ENCODE measurements at regions not wholly inside any gene's neighbourhood (a gene's known extent, or its start where the extent isn't known, plus 50 kb on each side); places are given as distances from the start of the nearest gene placed in this dataset.
A peak's percentile ranks its signal among the peaks of the same experiment; 100 is the strongest.
"Not testable (repeated sequence)": the region's sequence is repeated elsewhere in the genome, so short reads cannot be mapped to it uniquely, and the experiment has no call there.

DNA sequence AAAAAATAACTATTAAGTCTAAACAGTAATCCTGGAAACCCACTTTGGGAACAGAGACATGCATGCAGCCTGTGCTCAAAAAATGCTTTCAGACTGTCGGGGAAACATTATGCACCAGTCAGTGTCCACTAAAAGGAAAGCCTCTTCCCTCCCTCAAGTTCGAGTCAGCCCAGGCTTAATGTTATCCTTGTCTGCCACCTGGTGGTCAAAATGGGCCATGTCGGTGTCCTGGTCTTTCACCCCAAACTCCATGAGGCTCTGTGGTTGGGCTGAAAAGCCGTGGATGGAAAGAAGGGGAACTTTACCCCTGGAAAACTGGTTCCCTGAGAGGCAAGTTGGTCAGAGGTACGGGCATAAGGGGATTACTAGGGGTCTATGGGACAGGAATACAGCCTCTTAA lies 88.4 kb upstream of the ZNF492 start:
- DNase-seq (ENCODE audit: low spot score): peak; percentile 34

DNA sequence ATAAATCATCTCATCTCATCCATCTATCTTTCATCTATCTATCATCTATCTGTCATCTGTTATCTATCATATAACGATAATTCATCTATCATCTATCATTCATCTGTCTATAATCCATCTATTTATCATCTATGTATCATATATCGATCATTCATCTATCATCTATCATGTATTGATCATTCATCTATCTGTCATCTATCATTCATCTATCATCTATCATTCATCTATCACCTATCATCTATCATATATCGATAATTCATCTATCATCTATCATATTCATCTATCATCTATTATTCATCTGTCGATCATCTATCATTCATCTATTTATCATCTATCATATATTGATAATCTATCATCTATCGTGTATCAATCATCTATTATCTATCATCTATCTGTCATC lies 100.4 kb upstream of the ZNF492 start:
- no peak for DNase-seq (ENCODE audit: low spot score)

DNA sequence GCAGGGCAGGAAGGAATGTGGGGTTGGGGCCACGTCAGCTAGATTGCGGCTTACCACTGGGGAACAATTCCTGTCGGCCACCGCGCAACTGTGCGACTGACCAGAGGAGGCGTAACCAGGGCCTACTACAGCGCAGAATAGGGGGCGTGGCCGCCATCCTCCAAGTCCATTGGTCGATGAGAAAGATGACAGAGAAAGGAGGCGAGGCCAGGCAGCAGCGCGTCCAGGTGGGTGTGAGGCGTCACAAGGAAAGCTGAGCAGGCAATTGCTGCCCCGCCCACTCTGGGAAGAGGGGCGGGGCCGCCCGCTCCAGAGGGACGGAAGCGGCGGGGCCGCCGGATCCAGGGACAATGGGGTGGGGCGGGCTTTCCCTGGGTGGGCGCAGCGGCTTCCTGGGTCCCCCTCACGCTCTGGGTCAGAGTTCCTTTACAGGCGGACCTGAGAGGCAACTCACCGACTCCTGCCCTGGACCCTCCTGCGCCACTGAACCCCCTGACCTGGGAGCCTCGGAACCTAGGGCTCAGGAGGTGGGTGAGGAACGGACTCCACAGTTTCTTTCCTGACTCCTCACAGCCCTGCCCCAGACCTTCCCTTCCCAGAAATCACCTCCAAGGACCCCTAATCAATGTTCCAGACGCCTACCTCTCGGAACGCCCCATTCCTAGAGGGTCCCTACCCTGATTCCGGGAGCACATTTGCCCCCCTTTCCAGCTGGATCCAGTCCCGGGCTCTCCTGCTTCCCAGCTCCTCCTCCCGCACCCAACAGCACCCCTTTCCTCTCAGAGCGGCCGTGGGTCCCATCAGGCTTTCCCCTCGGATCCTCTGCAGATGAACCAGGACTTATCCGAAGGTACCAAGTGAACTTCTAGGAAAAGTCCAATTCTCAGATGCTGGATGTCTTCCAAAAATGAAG lies 101.5 kb upstream of the ZNF492 start:
- DNase-seq (ENCODE audit: low spot score): no peak

DNA sequence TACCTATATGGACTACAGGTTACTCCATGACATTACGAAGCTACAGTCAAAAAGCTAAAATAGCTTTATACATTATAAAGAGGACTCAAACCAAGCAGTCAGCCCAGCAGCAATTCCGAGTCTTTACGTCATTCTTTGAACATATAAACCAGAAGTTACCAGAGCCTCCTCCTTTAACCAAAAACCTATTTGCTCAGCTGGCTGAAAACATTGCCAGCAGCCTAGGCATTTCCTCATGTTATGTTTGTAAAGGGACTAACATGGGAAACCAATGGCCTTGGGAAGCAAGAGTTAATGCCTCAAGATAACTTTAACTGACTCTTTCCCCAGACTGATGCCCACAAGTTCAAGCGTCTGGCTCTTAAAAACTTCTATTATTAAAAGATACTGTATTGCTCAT lies 104.1 kb upstream of the ZNF492 start:
- DNase-seq (ENCODE audit: low spot score): no peak

DNA sequence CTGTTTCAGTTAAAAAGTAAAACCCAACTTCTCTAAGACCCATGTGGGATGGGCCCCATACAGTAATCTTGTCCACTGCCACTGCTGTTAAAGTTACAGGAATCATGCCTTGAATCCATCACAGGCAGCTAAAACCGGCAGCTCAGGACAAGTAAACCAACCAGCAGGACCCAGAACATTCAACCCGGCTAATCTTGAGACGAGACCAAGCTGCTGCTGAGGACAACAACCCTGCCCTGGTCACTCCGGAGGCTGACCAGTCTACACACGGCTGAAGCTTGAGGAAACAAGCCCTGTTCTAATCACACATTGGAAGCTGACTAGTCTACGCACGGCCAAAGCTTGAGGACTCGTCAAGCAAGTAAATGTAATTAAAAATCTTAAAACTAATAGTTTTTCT lies 105.2 kb upstream of the ZNF492 start:
- no peak for DNase-seq (ENCODE audit: low spot score)

DNA sequence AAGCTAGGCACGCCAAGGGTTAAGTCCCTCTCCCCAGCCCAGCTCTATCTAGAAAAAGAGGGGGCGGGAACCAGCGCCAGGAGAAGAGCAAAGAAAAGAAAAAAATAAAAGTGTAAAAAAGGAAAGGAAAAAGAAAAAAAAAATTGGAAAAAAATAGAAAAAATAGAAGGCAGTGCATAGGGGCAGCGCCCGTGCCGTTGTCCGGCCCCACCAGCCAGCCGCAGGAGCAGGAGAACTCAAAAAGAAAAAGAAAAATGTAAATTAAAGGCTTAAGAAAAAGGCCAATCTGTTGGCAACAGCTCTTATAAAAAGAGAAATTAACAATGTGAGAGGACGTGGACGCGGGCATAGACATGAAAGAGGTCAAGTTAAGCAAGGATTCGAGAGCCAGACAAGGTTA lies 105.4 kb upstream of the ZNF98 start:
- no peak for DNase-seq (ENCODE audit: low spot score)

DNA sequence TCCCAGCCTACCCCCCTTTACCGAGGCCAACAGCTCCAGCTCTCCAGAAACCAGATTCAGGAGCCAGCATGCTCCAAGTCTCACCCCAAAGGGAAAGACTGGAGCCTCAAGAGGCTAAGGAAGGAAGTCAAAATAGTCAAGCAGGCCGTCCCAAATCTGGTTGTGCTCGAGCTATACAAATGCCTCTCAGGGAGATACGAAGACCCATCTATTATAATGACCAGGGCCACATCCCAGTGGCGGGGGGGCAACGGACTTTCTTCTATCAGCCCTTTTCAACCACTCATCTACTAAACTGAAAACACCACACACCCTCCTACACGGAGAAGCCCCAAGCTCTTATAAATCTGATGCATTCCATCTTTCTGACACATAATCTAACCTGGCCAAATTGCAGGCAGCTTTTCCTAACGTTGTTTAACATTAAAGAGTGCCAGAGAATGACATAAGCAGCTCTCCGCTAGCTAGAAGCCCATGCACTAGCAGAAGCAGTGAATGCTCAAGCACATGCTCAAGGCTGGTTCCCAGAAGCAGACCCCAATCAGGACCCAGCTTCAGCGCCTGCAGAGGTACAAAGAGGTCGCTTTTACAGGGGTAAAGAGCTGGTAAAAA lies 104.6 kb upstream of the ZNF98 start:
- DNase-seq (ENCODE audit: low spot score): no peak

DNA sequence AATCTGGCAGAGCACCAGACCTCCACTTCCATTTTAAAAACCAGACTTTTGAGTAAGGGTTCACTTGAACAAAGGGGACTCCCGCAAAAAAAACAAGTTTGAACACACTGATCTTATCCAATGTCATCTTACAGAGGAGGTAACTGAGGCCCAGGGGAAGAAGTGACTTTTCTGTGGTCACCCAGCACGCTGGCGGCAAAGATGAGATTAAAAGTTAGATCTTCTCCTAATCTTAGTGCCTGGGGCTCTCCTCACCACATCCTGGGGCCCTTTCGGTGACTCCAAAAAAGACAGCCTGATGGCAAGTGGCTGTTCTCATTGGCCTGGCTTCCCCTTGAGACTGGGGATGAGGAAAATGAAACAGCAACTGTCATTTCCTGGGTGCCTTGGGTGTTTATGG lies 101.8 kb upstream of the ZNF98 start:
- no peak for DNase-seq (ENCODE audit: low spot score)

DNA sequence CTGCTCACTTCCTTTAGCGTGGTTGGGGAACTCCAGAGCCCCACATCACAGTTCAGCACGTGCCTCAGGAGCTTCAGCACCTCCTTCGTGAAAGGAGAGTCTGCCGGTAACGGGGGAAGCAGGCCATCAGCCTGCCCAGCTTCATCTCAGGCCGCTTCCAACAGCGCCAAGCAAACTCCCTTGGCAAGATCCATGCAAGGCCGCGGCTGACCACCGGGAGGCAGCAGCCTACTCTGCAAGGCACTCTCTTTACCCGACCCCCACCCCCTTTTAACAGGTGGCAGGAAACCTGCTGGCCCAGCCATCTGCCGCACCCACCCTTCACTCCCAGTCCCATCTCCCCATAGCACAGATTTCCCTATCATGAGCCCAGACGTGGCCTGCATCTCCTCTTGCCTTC lies 97.4 kb upstream of the ZNF98 start:
- not testable (repeated sequence) for DNase-seq (ENCODE audit: low spot score)

DNA sequence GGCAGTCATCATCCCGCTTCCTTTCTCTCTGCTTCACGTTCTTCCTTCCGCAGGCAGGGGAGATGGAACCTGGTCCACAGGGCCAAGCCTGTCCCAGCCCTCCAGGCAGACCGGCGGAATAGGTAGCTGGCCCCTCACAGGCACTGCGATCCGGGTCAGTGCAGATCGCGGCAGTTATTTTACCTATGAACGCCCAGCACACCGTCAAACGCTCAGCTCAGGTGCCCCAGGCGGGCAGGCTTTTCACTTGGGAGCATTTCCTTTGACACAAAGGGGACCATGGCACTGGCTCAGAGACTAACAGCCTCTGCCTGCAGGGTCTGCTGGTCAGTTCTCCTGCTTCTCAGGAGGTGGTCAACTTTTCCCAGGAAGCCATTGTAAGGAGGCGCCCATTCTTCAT lies 97.0 kb upstream of the ZNF98 start:
- no peak for DNase-seq (ENCODE audit: low spot score)

DNA sequence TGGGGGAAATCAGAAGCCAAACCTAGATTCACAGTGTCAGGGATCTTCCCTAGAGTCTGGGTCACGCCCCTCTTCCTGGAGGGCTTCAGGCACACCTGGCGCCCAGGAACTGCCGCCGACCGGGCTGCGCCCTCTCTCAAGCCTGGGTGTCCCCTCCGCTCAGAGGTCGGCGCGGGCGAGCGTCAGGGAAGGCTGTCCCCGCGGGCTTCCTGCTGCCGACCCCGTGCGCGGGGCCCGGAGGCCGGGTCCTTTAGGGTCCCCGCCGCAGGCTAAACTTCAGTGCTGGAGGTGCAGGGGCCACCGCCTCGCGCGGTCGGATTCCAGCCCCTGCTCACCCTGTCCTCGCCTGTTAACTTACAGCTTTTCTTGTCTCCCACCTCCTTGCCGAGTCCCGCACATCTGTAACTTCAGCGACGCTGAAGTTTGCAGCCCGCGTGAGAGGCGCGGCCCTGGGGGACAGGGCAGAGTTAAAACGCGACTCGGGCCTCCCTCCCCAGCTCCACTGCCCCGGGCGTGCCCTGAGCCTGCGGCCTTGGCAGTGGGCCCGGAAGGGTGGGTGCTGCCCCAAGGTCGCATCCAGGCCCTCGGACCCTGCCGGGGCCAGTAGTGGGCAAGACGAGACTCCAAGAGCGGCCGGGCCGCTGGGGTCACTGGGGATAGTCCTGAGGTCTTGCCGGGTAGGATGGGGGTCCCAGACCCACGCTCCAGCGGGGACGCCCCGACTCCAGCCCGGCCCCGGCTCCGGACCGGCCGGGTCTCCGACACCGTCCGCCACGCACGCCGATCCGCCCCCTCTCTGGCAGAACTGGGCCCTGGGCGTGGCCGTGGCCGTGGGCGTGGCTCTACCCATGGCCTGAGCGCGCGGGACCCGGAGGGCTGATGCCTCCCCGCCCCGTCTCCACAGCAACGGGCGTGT lies 95.6 kb upstream of the ZNF98 start:
- no peak for DNase-seq (ENCODE audit: low spot score)

DNA sequence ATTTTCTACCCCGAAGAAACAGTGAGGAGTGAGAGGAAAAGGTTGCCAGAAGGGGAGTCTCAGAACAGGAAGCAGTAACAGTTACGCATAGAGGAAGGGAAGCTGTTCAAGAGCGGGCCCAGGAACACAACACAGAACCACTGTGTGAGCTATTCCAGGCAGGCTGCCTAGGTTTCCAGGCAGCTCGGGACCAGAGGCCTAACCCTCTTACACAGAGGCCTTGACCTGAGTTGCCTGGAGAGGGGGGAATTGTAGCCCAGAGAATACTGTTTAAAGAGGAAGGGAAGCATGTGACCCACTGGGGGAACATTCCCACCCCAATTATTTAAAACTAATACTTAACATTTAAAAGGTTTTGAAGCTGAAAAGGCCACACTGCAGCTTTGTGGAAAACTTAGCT lies 93.3 kb upstream of the ZNF98 start:
- no peak for DNase-seq (ENCODE audit: low spot score)

DNA sequence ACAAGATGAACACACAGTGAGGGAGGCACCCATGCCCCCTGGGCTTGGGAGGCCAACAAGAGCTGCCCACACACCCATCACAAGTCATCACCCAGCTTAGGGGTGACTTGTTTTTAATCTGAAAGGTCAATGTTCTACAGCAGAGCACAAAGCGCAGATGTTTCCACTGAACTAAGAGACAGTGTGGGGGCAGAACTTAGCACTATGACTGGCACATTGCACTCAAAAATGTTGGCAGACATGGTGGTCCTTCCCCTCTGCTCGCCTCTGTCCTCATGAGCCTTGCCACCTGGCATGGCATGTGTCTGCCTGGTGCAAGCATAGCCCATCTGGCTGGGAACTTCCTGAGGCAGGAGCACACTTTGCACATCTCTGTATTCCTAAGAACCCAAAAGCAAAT lies 81.4 kb upstream of the ZNF98 start:
- DNase-seq (ENCODE audit: low spot score): no peak

DNA sequence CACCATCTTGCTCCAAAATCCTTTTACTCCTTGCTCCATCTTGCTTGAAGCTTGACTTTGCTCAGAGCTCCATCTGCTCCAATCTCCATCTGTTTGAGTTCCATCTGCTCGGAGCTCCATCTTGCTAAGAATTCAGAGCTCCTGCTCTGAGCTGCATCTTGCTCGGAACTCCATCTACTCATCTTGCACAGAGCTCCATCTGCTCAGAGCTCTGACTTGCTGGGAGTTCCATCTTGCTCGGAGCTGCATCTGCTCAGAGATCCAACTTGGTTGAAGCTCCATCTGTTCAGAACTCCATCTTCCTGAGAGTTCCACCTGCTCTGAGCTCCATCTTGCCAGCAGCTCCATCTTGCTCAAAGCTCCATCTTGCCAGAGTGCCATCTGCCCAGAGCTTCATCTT lies 80.6 kb upstream of the ZNF98 start:
- no peak for DNase-seq (ENCODE audit: low spot score)

DNA sequence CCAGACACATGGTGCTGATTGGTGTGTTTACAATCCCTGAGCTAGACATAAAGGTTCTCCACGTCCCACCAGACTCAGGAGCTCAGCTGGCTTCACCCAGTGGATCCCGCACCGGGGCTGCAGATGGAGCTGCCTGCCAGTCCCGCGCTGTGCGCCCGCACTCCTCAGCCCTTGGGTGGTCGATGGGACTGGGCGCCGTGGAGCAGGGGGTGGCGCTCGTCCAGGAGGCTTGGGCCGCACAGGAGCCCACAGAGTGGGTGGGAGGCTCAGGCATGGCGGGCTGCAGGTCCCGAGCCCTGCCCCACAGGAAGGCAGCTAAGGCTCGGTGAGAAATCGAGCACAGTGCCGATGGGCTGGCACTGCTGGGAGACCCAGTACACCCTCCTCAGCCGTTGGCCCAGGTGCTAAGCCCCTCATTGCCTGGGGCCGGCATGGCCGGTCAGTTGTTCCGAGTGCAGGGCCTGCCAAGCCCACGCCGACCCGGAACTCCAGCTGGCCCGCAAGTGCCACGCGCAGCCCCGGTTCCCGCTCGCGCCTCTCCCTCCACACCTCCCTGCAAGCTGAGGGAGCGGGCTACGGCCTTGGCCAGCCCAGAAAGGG lies 76.8 kb upstream of the ZNF98 start:
- not testable (repeated sequence) for DNase-seq (ENCODE audit: low spot score)

DNA sequence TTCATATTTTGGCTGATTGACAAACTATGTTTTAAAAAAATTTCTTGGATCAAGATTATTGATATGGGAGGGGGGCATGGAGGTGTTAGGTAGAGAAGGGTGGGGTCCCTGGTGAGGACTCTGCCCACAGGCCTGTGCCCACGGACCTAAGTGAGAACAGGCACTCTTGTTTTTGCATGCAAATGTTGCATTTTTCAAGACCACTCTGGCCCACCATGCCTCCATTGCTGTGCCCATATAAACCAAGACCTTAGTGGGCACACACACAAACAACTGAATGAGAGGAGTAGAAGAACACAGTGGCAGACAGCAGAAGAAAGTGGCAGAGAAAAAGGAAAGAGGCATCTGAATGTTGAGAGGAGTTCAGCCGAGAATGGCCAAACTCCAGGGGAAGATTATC lies 69.6 kb upstream of the ZNF98 start:
- no peak for DNase-seq (ENCODE audit: low spot score)

DNA sequence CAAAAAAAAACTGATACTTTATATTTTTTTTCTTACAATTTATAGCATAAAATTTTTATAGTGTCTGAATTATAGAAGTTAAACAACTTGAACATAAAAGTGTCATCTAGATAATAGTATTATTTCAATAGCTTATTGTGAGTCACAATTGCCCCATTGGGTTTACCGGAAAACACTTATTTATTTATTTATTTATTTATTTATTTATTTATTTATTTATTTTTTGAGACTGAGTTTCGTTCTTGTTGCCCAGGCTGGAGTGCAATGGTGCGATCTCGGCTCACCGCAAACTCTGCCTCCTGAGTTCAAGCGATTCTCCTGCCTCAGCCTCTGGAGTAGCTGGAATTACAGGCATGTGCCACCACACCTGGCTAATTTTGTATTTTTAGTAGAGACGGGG lies 61.4 kb upstream of the ZNF98 start:
- DNase-seq (ENCODE audit: low spot score): not testable (repeated sequence)

DNA sequence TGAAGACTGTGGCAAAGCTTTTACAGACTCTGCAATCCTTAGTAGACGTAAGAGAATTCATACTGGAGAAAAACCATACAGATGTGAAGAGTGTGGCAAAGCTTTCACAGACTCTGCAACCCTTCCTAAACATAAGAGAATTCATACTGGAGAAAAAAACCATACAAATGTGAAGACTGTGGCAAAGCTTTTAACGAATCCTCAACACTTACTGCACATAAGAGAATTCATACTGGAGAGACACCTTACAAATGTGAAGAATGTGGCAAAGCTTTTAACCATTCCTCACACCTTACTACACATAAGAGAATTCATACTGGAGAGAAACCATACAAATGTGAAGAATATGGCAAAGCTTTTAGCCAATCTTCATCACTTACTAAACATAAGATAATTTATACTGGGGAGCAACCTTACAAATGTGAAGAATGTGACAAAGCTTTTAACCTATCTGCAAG lies 50.1 kb upstream of the ZNF98 start:
- DNase-seq (ENCODE audit: low spot score): no peak

Measured in HT-29 (cell line).